H9 (cell line): ENCODE measurements at regions not wholly inside any gene's neighbourhood (a gene's known extent, or its start where the extent isn't known, plus 50 kb on each side); places are given as distances from the start of the nearest gene placed in this dataset.

Experiments used
- DNase-seq: peaks from one replicate; pipeline ENCODE4 v3.0.0-alpha.2; 2017
- H2AFZ ChIP-seq: one replicate; pipeline ENCODE4 v1.6.1; 2013; ENCODE audit warnings: mild to moderate bottlenecking, low read length, control low read depth, moderate library complexity
- H2AK5ac ChIP-seq: 2 replicates; pipeline ENCODE4 v1.6.1; 2013; ENCODE audit warnings: low read length, control low read depth, mixed read lengths; ENCODE audit not compliant: insufficient read length
- H2BK120ac ChIP-seq: one replicate; pipeline ENCODE4 v1.6.1; 2013; ENCODE audit warnings: low read depth, mild to moderate bottlenecking, low read length, control low read depth, inconsistent platforms; ENCODE audit not compliant: poor library complexity, severe bottlenecking
- H2BK12ac ChIP-seq: 2 replicates; pipeline ENCODE4 v1.6.1; 2013; ENCODE audit warnings: low read length, control low read depth, mixed read lengths, low read depth; ENCODE audit not compliant: insufficient read length
- H2BK15ac ChIP-seq: 2 replicates; pipeline ENCODE4 v1.6.1; 2013; ENCODE audit warnings: low read depth, low read length, control low read depth
- H2BK20ac ChIP-seq: one replicate; pipeline ENCODE4 v1.6.1; 2013; ENCODE audit warnings: low read depth, mild to moderate bottlenecking, low read length, control low read depth, inconsistent platforms; ENCODE audit not compliant: poor library complexity, severe bottlenecking
- H2BK5ac ChIP-seq: 2 replicates; pipeline ENCODE4 v1.6.1; 2013; ENCODE audit warnings: low read length, control low read depth, mixed read lengths; ENCODE audit not compliant: insufficient read length
- H3K14ac ChIP-seq: 2 replicates; pipeline ENCODE4 v1.6.1; 2013; ENCODE audit warnings: low read length, control low read depth; ENCODE audit not compliant: insufficient read depth
- H3K18ac ChIP-seq: 2 replicates; pipeline ENCODE4 v1.6.1; 2013; ENCODE audit warnings: low read depth, mild to moderate bottlenecking, mixed read lengths, low read length, control low read depth; ENCODE audit not compliant: insufficient read length
- H3K23ac ChIP-seq: 2 replicates; pipeline ENCODE4 v1.6.1; 2013; ENCODE audit warnings: low read length, control low read depth, mixed read lengths, low read depth; ENCODE audit not compliant: insufficient read length
- H3K23me2 ChIP-seq: 2 replicates; pipeline ENCODE4 v1.6.1; 2013; ENCODE audit warnings: low read depth, mild to moderate bottlenecking, mixed read lengths, low read length, control low read depth; ENCODE audit not compliant: insufficient read length, poor library complexity, severe bottlenecking
- H3K27ac ChIP-seq: 2 replicates; pipeline ENCODE4 v1.5.1; 2013; ENCODE audit warnings: low read length, control low read depth, mixed read lengths, low read depth; ENCODE audit not compliant: insufficient read length
- H3K27me3 ChIP-seq: 2 replicates; pipeline ENCODE4 v1.6.1; 2013; ENCODE audit warnings: low read length, control low read depth, inconsistent platforms; ENCODE audit not compliant: insufficient read depth
- H3K4ac ChIP-seq: 2 replicates; pipeline ENCODE4 v1.6.1; 2013; ENCODE audit warnings: low read depth, mild to moderate bottlenecking, control low read depth, inconsistent platforms, low read length, moderate library complexity
- H3K4me1 ChIP-seq: 2 replicates; pipeline ENCODE4 v1.6.1; 2013; ENCODE audit warnings: low read length, control low read depth, inconsistent platforms; ENCODE audit not compliant: insufficient read depth
- H3K4me2 ChIP-seq: 2 replicates; pipeline ENCODE4 v1.6.1; 2013; ENCODE audit warnings: low read length, control low read depth, mixed read lengths; ENCODE audit not compliant: insufficient read length, insufficient read depth
- H3K56ac ChIP-seq: 2 replicates; pipeline ENCODE4 v1.6.1; 2013; ENCODE audit warnings: low read depth, mild to moderate bottlenecking, mixed read lengths, low read length, control low read depth; ENCODE audit not compliant: insufficient read length
- H3K79me1 ChIP-seq: 2 replicates; pipeline ENCODE4 v1.6.1; 2013; ENCODE audit warnings: low read depth, mild to moderate bottlenecking, moderate library complexity, low read length, control low read depth, inconsistent platforms; ENCODE audit not compliant: insufficient read depth, poor library complexity, severe bottlenecking
- H3K79me2 ChIP-seq: 2 replicates; pipeline ENCODE4 v1.6.1; 2013; ENCODE audit warnings: low read length, control low read depth, inconsistent platforms; ENCODE audit not compliant: insufficient read depth
- H3K9ac ChIP-seq: 2 replicates; pipeline ENCODE4 v1.6.1; 2013; ENCODE audit warnings: low read length, control low read depth, mixed read lengths; ENCODE audit not compliant: insufficient read length; ENCODE audit errors: extremely low read depth
- H3K9me3 ChIP-seq: one replicate; pipeline ENCODE4 v1.6.1; 2013; ENCODE audit warnings: low read depth, low read length, inconsistent platforms; ENCODE audit not compliant: control insufficient read depth
- H3T11ph ChIP-seq: one replicate; pipeline ENCODE4 v1.6.1; 2013; ENCODE audit warnings: mild to moderate bottlenecking, low read length, control low read depth, inconsistent platforms
- H4K20me1 ChIP-seq: one replicate; pipeline ENCODE4 v1.6.1; 2013; ENCODE audit not compliant: control insufficient read depth, insufficient read length, insufficient read depth
- H4K5ac ChIP-seq: 2 replicates; pipeline ENCODE4 v1.6.1; 2013; ENCODE audit warnings: low read depth, mild to moderate bottlenecking, mixed read lengths, low read length, control low read depth; ENCODE audit not compliant: insufficient read length
- H4K8ac ChIP-seq: replicated peaks from 2 replicates; pipeline ENCODE4 v1.6.1; 2013; ENCODE audit warnings: low read length, control low read depth, mixed read lengths, low read depth; ENCODE audit not compliant: insufficient read length
- H4K91ac ChIP-seq: 2 replicates; pipeline ENCODE4 v1.6.1; 2013; ENCODE audit warnings: low read depth, mild to moderate bottlenecking, moderate library complexity, mixed read lengths, low read length, control low read depth; ENCODE audit not compliant: insufficient read length
- H3K27ac Mint-ChIP-seq, 3 experiments: 2 replicates in 2 of 3; 3 replicates in 1 of 3; pipeline ENCODE4 v1.8.0; 2020 to 2021; ENCODE audit warnings: mixed read lengths in 3 of 3, mild to moderate bottlenecking in 1 of 3, moderate library complexity in 1 of 3
- H3K27me3 Mint-ChIP-seq: 2 replicates; pipeline ENCODE4 v1.8.0; 2021; ENCODE audit warnings: low read depth, mild to moderate bottlenecking, moderate library complexity, mixed read lengths
- H3K36me3 Mint-ChIP-seq, 3 experiments: 2 replicates in 2 of 3; 3 replicates in 1 of 3; pipeline ENCODE4 v1.8.0; 2020 to 2021; ENCODE audit warnings: low read depth in 3 of 3, mixed read lengths in 3 of 3; ENCODE audit not compliant: insufficient read depth in 1 of 3
- H3K4me1 Mint-ChIP-seq, 2 experiments: 2 replicates each; pipeline ENCODE4 v1.8.0; 2020; ENCODE audit warnings: mixed read lengths in 2 of 2
- H3K4me3 Mint-ChIP-seq, 2 experiments: 2 replicates in 1 of 2; 3 replicates in 1 of 2; pipeline ENCODE4 v1.8.0; 2020 to 2021; ENCODE audit warnings: mild to moderate bottlenecking in 2 of 2, mixed read lengths in 2 of 2, moderate library complexity in 1 of 2
- H3K9me3 Mint-ChIP-seq, 2 experiments: 2 replicates in 1 of 2; 3 replicates in 1 of 2; pipeline ENCODE4 v1.8.0; 2020; ENCODE audit warnings: mild to moderate bottlenecking in 2 of 2, mixed read lengths in 2 of 2, moderate library complexity in 1 of 2
- CTCF ChIP-seq: fragments of 200-600 bp; sonication (generic); conservative IDR thresholded peaks from 3 replicates; pipeline ENCODE4 v1.8.0; 2021; ENCODE audit warnings: antibody characterized with exemption, mild to moderate bottlenecking
- WGBS: extraction: QIAGEN DNeasy Blood & Tissue Kit; methylation state at CpG from one replicate; pipeline ENCODE4 v1.1.7; 2013; ENCODE audit warnings: missing lambda C conversion rate, low lambda C conversion rate, mixed read lengths; ENCODE audit not compliant: insufficient read length; ENCODE audit errors: extremely low coverage; 5-methylcytosine and 5-hydroxymethylcytosine counted together

GRCh38 chr21:41566500-41567014 lies 58.6 kb upstream of the TMPRSS2 start:
- H2BK12ac ChIP-seq = no peak overlapping the region
- H3K79me2 ChIP-seq = no peaks in the 10 kb centered on the region
- H3K18ac ChIP-seq = no peak overlapping the region
- DNase-seq = no peak
- no peak overlapping the region for H4K5ac ChIP-seq
- no peaks in the 10 kb centered on the region for H3K4me1 ChIP-seq
- H2BK20ac ChIP-seq = no peak overlapping the region
- no CpG with 5 or more reads among the region's 3 CpGs for WGBS
- Mint-ChIP-seq H3K27ac (no peak overlapping the region), H3K4me1 (peaks cover under 1 to 1% of the 10 kb centered on the region in 2 experiments; a peak in 1 of 4 replicates), H3K9me3 (peaks cover 2% of the 10 kb centered on the region in 2 experiments; a peak in 2 of 5 replicates), H3K36me3 (peaks cover 0 to 3% (median 2%) of the 10 kb centered on the region in 3 experiments; a peak in 2 of 7 replicates), H3K27me3 (peaks cover 28% of the 10 kb centered on the region), H3K4me3 (no peak overlapping the region)
- H4K91ac ChIP-seq = no peak overlapping the region
- H3K14ac ChIP-seq = no peak overlapping the region
- H2BK5ac ChIP-seq = no peak overlapping the region
- H3K27me3 ChIP-seq = no peaks in the 10 kb centered on the region
- no peaks in the 10 kb centered on the region for H3K23me2 ChIP-seq
- H3K23ac ChIP-seq = no peak overlapping the region
- no peak overlapping the region for H3K56ac ChIP-seq
- no peak overlapping the region for H2AFZ ChIP-seq
- H3T11ph ChIP-seq = no peak overlapping the region
- no peak overlapping the region for H3K27ac ChIP-seq
- H4K20me1 ChIP-seq = no peaks in the 10 kb centered on the region
- H3K9ac ChIP-seq = no peak overlapping the region
- TF ChIP-seq CTCF = no peak
- H3K9me3 ChIP-seq = no peaks in the 10 kb centered on the region
- H3K4ac ChIP-seq = no peak overlapping the region
- no peak overlapping the region for H3K4me2 ChIP-seq
- no peak overlapping the region for H2BK15ac ChIP-seq
- no peak overlapping the region for H2AK5ac ChIP-seq
- H4K8ac ChIP-seq = no peak overlapping the region
- no peak overlapping the region for H2BK120ac ChIP-seq
- no peaks in the 10 kb centered on the region for H3K79me1 ChIP-seq
